Inflammatory macrophage treated with lipopolysaccharide for 1 hour (primary cell): ENCODE measurements at regions not wholly inside any gene's neighbourhood (a gene's known extent, or its start where the extent isn't known, plus 50 kb on each side); places are given as distances from the start of the nearest gene placed in this dataset.
"Not testable (repeated sequence)": the region's sequence is repeated elsewhere in the genome, so short reads cannot be mapped to it uniquely, and the experiment has no call there.

ENCODE experiments used
- DNase-seq, 2 donors: peaks; one replicate each; pipeline ENCODE4 v3.0.0-alpha.2; 2020 to 2022

- DNase-seq: no peak
These were observed 984.1 kb downstream of the TRAM1L1 start for GRCh38 chr4:116101321-116101720.

GRCh38 chr4:116099596-116099995 is 985.8 kb downstream of the TRAM1L1 start:
- no peak for DNase-seq

GRCh38 chr4:116097353-116097752 is 983.9 kb upstream of the NDST4 start:
- not testable (repeated sequence) for DNase-seq

GRCh38 chr4:116092961-116093360 is 979.5 kb upstream of the NDST4 start:
- DNase-seq: no peak

- no peak for DNase-seq
These were observed 975.4 kb upstream of the NDST4 start for GRCh38 chr4:116088771-116089170.

GRCh38 chr4:116082808-116083366 is 969.5 kb upstream of the NDST4 start:
- no peak for DNase-seq

GRCh38 chr4:116073051-116073450 is 959.6 kb upstream of the NDST4 start:
- no peak for DNase-seq

GRCh38 chr4:116070283-116070682 is 956.9 kb upstream of the NDST4 start:
- no peak for DNase-seq

- no peak for DNase-seq
These were observed 953.4 kb upstream of the NDST4 start for GRCh38 chr4:116066711-116067245.

GRCh38 chr4:116064331-116064730 is 950.9 kb upstream of the NDST4 start:
- DNase-seq: no peak

- DNase-seq: no peak
These were observed 945.9 kb upstream of the NDST4 start for GRCh38 chr4:116059361-116059760.

- no peak for DNase-seq
These were observed 944.7 kb upstream of the NDST4 start for GRCh38 chr4:116058129-116058528.

- peak in 1 of 2 donors; percentile 7 for DNase-seq
These were observed 942.7 kb upstream of the NDST4 start for GRCh38 chr4:116055857-116056827.

GRCh38 chr4:116027311-116027710 is 913.9 kb upstream of the NDST4 start:
- DNase-seq: no peak

GRCh38 chr4:116024954-116025708 is 911.7 kb upstream of the NDST4 start:
- no peak for DNase-seq

GRCh38 chr4:116023049-116023448 is 909.6 kb upstream of the NDST4 start:
- DNase-seq: no peak

GRCh38 chr4:116020141-116020722 is 906.8 kb upstream of the NDST4 start:
- DNase-seq: no peak

GRCh38 chr4:116018831-116019230 is 905.4 kb upstream of the NDST4 start:
- DNase-seq: no peak

GRCh38 chr4:116016201-116016600 is 902.8 kb upstream of the NDST4 start:
- DNase-seq: no peak

- no peak for DNase-seq
These were observed 902.1 kb upstream of the NDST4 start for GRCh38 chr4:116015549-116015948.

GRCh38 chr4:116015062-116015461 is 901.6 kb upstream of the NDST4 start:
- DNase-seq: no peak

- DNase-seq: no peak
These were observed 897.5 kb upstream of the NDST4 start for GRCh38 chr4:116010923-116011322.

- DNase-seq: no peak
These were observed 892.3 kb upstream of the NDST4 start for GRCh38 chr4:116005806-116006088.
